Thyroid gland (tissue), 4 donors: ENCODE measurements at regions not wholly inside any gene's neighbourhood (a gene's known extent, or its start where the extent isn't known, plus 50 kb on each side); places are given as distances from the start of the nearest gene placed in this dataset.

Experiments used
- CTCF ChIP-seq, 6 experiments: fragments of 200-600 bp in 3 of 6; fragments of 450-650 bp in 3 of 6; sonication (generic) in 3 of 6; IDR thresholded peaks; one replicate each; pipeline ENCODE4 v1.5.1; 2016 to 2019; ENCODE audit warnings: antibody characterized with exemption in 6 of 6, mild to moderate bottlenecking in 2 of 6, inconsistent platforms in 1 of 6, moderate library complexity in 1 of 6
- POLR2A ChIP-seq, 2 donors: fragments of 450-650 bp; IDR thresholded peaks; one replicate each; pipeline ENCODE4 v1.6.1; 2017; ENCODE audit warnings: antibody characterized with exemption in 2 of 2, mild to moderate bottlenecking in 2 of 2, moderate library complexity in 1 of 2

- TF ChIP-seq POLR2A (IDR thresholded peaks at IDR 0.05): no peak
- no peak for TF ChIP-seq CTCF (IDR thresholded peaks at IDR 0.05)
These were observed 66.9 kb upstream of the ZNF746 start for GRCh38 chr7:149564340-149565095.
